ENCODE measurements at regions not wholly inside any gene's neighbourhood (a gene's known extent, or its start where the extent isn't known, plus 50 kb on each side); places are given as distances from the start of the nearest gene placed in this dataset.

- intact Hi-C loops (cut with micrococcal nuclease), result no loop called here
- TF ChIP-seq GATA2 (IDR thresholded peaks at IDR 0.05; ENCODE audit: insufficient read depth, insufficient read length, low read depth, low read length), result no peak
- TF ChIP-seq, protein P1, sequence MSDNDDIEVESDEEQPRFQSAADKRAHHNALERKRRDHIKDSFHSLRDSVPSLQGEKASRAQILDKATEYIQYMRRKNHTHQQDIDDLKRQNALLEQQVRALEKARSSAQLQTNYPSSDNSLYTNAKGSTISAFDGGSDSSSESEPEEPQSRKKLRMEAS (IDR thresholded peaks at IDR 0.05; ENCODE audit: insufficient read depth, insufficient read length), result no peak
- no peak for TF ChIP-seq POLR2AphosphoS5 (IDR thresholded peaks at IDR 0.05; ENCODE audit: insufficient read depth, low read depth, low read length)
- TF ChIP-seq, protein P2, sequence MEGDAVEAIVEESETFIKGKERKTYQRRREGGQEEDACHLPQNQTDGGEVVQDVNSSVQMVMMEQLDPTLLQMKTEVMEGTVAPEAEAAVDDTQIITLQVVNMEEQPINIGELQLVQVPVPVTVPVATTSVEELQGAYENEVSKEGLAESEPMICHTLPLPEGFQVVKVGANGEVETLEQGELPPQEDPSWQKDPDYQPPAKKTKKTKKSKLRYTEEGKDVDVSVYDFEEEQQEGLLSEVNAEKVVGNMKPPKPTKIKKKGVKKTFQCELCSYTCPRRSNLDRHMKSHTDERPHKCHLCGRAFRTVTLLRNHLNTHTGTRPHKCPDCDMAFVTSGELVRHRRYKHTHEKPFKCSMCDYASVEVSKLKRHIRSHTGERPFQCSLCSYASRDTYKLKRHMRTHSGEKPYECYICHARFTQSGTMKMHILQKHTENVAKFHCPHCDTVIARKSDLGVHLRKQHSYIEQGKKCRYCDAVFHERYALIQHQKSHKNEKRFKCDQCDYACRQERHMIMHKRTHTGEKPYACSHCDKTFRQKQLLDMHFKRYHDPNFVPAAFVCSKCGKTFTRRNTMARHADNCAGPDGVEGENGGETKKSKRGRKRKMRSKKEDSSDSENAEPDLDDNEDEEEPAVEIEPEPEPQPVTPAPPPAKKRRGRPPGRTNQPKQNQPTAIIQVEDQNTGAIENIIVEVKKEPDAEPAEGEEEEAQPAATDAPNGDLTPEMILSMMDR (IDR thresholded peaks at IDR 0.05; ENCODE audit: extremely low read depth in 1 of 2, insufficient read depth in 1 of 2, low read depth in 1 of 2, low read length in 2 of 2), result no peak
- no peak for TF ChIP-seq FOS (IDR thresholded peaks at IDR 0.05; ENCODE audit: borderline replicate concordance, insufficient read depth, low read length)
- no peak for TF ChIP-seq POLR2A (IDR thresholded peaks at IDR 0.05; ENCODE audit: low read depth, low read length)
- TF ChIP-seq EZH2 (IDR thresholded peaks at IDR 0.05; ENCODE audit: borderline replicate concordance, low read depth, low read length, severe bottlenecking), result no peak
- no peak for TF ChIP-seq MYC (IDR thresholded peaks at IDR 0.05; ENCODE audit: low read depth, low read length)
Measured at GRCh38 chr3:188077160-188077799, 76.7 kb upstream of the LPP start.

More at GRCh38 chr3:188077160-188077799, 76.7 kb upstream of the LPP start:
- H3K9ac ChIP-seq (replicated peaks; ENCODE audit: extremely low read depth, insufficient read depth, low read length), result no peak overlapping the region
- no peaks in the 10 kb centered on the region for H3K9me1 ChIP-seq (replicated peaks; ENCODE audit: control insufficient read depth, extremely low read depth, insufficient read depth, low read length)
- H4K20me1 ChIP-seq (replicated peaks; ENCODE audit: control insufficient read depth, extremely low read depth, insufficient read depth, low read length), result no peaks in the 10 kb centered on the region
- CTCF ChIA-PET, result no interaction called here
- dilution Hi-C loops (cut with MboI; ENCODE audit: extremely low pct_ligation_motif_present, low sequenced_read_pairs), result no loop called here
- H3K79me2 ChIP-seq (ENCODE audit: control insufficient read depth, insufficient read depth, low read length), result no peaks in the 10 kb centered on the region
- H3K4me3 ChIP-seq (replicated peaks in 1 of 3; ENCODE audit: insufficient read depth in 1 of 3, low read depth in 1 of 3, low read length in 3 of 3), result no peak overlapping the region
- no peak overlapping the region for H3K27ac ChIP-seq (ENCODE audit: insufficient read depth, low read depth, low read length)
- H3K36me3 ChIP-seq (ENCODE audit: control insufficient read depth in 2 of 2, extremely low read depth in 1 of 2, insufficient read depth in 2 of 2, low read length in 2 of 2), result no peaks in the 10 kb centered on the region
- no TSS peak for BruUV-seq (replicated peaks)
- POLR2A ChIA-PET, result no interaction called here
- FAIRE-seq, result no peak
- no peaks in the 10 kb centered on the region for H3K4me1 ChIP-seq (ENCODE audit: control insufficient read depth, extremely low read depth, insufficient read depth, low read length)
- DNase-seq (ENCODE audit: low read depth, low spot score), result no peak
- H3K27me3 ChIP-seq (ENCODE audit: control insufficient read depth in 2 of 2, insufficient read depth in 2 of 2, low read length in 2 of 2), result no peaks in the 10 kb centered on the region
- H2AFZ ChIP-seq (ENCODE audit: low read depth, low read length), result no peak overlapping the region
- no peaks in the 10 kb centered on the region for H3K9me3 ChIP-seq (replicated peaks; ENCODE audit: control insufficient read depth, insufficient read depth, low read length)
- no peak overlapping the region for H3K4me2 ChIP-seq (ENCODE audit: insufficient read depth, low read length)
